Activated CD8-positive, alpha-beta T cell treated with anti-CD3 and anti-CD28 coated beads for 36 hours (primary cell): ENCODE measurements at regions not wholly inside any gene's neighbourhood (a gene's known extent, or its start where the extent isn't known, plus 50 kb on each side); places are given as distances from the start of the nearest gene placed in this dataset.

ENCODE experiments used
- ATAC-seq: fragments of 200-7000 bp; cut with Tn5 transposase; one replicate; pipeline ENCODE4 v1.10.0; 2021; ENCODE audit warnings: mild to moderate bottlenecking, moderate library complexity
- CTCF ChIA-PET: fragments of 350-600 bp; sonication (Branson Sonifier 250); formaldehyde crosslinking; loops from one replicate; lab custom pipeline; 2021; ENCODE audit warnings: antibody characterized with exemption; lab: Charles Lee
- POLR2A ChIA-PET: fragments of 350-600 bp; sonication (Branson Sonifier 250); formaldehyde crosslinking; loops from one replicate; lab custom pipeline; 2021; ENCODE audit warnings: antibody characterized with exemption; lab: Charles Lee
- DNase-seq: peaks from one replicate; pipeline ENCODE4 v3.0.0-alpha.2; 2020
- H3K27ac Mint-ChIP-seq: one replicate; pipeline ENCODE4 v1.8.0; 2021; ENCODE audit warnings: mild to moderate bottlenecking, mixed read lengths
- H3K27me3 Mint-ChIP-seq: one replicate; pipeline ENCODE4 v1.8.0; 2021; ENCODE audit warnings: mixed read lengths
- H3K36me3 Mint-ChIP-seq: one replicate; pipeline ENCODE4 v1.8.0; 2021; ENCODE audit warnings: low read depth, mixed read lengths
- H3K4me1 Mint-ChIP-seq: one replicate; pipeline ENCODE4 v1.8.0; 2021; ENCODE audit warnings: low read depth, mixed read lengths
- H3K4me3 Mint-ChIP-seq: one replicate; pipeline ENCODE4 v1.8.0; 2021; ENCODE audit warnings: mild to moderate bottlenecking, moderate library complexity, mixed read lengths
- H3K9me3 Mint-ChIP-seq: one replicate; pipeline ENCODE4 v1.8.0; 2021; ENCODE audit warnings: mixed read lengths
- CTCF ChIP-seq: fragments of 200-600 bp; IDR thresholded peaks from one replicate; pipeline ENCODE4 v1.8.0; 2022; ENCODE audit warnings: antibody characterized with exemption, mild to moderate bottlenecking
- intact Hi-C: fragments of 100-400 bp; cut with micrococcal nuclease; formaldehyde crosslinking; loops from one replicate; pipeline ENCODE4 v1.10.0; 2022

- no peaks in the 10 kb centered on the region for H3K4me1 Mint-ChIP-seq
- no peak overlapping the region for H3K27ac Mint-ChIP-seq
- no peak overlapping the region for H3K4me3 Mint-ChIP-seq
- ChIA-PET POLR2A (no interaction called here), CTCF (no interaction called here)
- H3K9me3 Mint-ChIP-seq, result no peaks in the 10 kb centered on the region
- ATAC-seq (no peak), DNase-seq (no peak)
- H3K27me3 Mint-ChIP-seq, result peaks cover 13% of the 10 kb centered on the region
- H3K36me3 Mint-ChIP-seq, result no peaks in the 10 kb centered on the region
- intact Hi-C loops, result no loop called here
- TF ChIP-seq CTCF, result no peak
Measured at GRCh38 chr22:44387486-44387885, 74.7 kb upstream of the SHISAL1 start.

GRCh38 chr22:44386386-44387035 is 73.8 kb upstream of the SHISAL1 start:
- ATAC-seq (no peak), DNase-seq (no peak)
- no peaks in the 10 kb centered on the region for H3K9me3 Mint-ChIP-seq
- TF ChIP-seq CTCF, result no peak
- no peaks in the 10 kb centered on the region for H3K36me3 Mint-ChIP-seq
- ChIA-PET POLR2A (no interaction called here), CTCF (no interaction called here)
- H3K27ac Mint-ChIP-seq, result no peak overlapping the region
- intact Hi-C loops, result no loop called here
- no peak overlapping the region for H3K4me3 Mint-ChIP-seq
- H3K27me3 Mint-ChIP-seq, result peaks cover 9% of the 10 kb centered on the region
- no peaks in the 10 kb centered on the region for H3K4me1 Mint-ChIP-seq

GRCh38 chr22:44385781-44386180 is 73.0 kb upstream of the SHISAL1 start:
- no peak for ATAC-seq
- CTCF ChIA-PET, result no interaction called here
- H3K27ac Mint-ChIP-seq, result no peak overlapping the region
- TF ChIP-seq CTCF, result no peak
- H3K9me3 Mint-ChIP-seq, result no peaks in the 10 kb centered on the region
- H3K4me3 Mint-ChIP-seq, result no peak overlapping the region
- no peak for DNase-seq
- intact Hi-C loops, result no loop called here
- peaks cover 10% of the 10 kb centered on the region for H3K27me3 Mint-ChIP-seq
- no peaks in the 10 kb centered on the region for H3K4me1 Mint-ChIP-seq
- POLR2A ChIA-PET, result no interaction called here
- no peaks in the 10 kb centered on the region for H3K36me3 Mint-ChIP-seq

- Mint-ChIP-seq H3K36me3 (no peaks in the 10 kb centered on the region), H3K27me3 (peaks cover 10% of the 10 kb centered on the region), H3K9me3 (no peaks in the 10 kb centered on the region), H3K4me1 (no peaks in the 10 kb centered on the region), H3K27ac (no peak overlapping the region), H3K4me3 (no peak overlapping the region)
- DNase-seq (no peak), ATAC-seq (no peak)
- POLR2A ChIA-PET, result no interaction called here
- intact Hi-C loops, result no loop called here
- CTCF ChIA-PET, result no interaction called here
- no peak for TF ChIP-seq CTCF
Measured at GRCh38 chr22:44385296-44385610, 72.5 kb upstream of the SHISAL1 start.

- no peak overlapping the region for H3K4me3 Mint-ChIP-seq
- H3K27me3 Mint-ChIP-seq, result peaks cover 10% of the 10 kb centered on the region
- ChIA-PET CTCF (interaction anchor here (1.0 kb wide), 1 partner anchor 439 kb away, joined by 3 read pairs; no protein-coding TSS in a partner anchor), POLR2A (no interaction called here)
- intact Hi-C loops, result no loop called here
- ATAC-seq (no peak), DNase-seq (no peak)
- H3K4me1 Mint-ChIP-seq, result no peaks in the 10 kb centered on the region
- no peak for TF ChIP-seq CTCF
- no peak overlapping the region for H3K27ac Mint-ChIP-seq
- no peaks in the 10 kb centered on the region for H3K36me3 Mint-ChIP-seq
- H3K9me3 Mint-ChIP-seq, result no peaks in the 10 kb centered on the region
Measured at GRCh38 chr22:44384563-44385295, 72.0 kb upstream of the SHISAL1 start.
